HUES48 (cell line): ENCODE measurements at regions not wholly inside any gene's neighbourhood (a gene's known extent, or its start where the extent isn't known, plus 50 kb on each side); places are given as distances from the start of the nearest gene placed in this dataset.
"Not testable (repeated sequence)": the region's sequence is repeated elsewhere in the genome, so short reads cannot be mapped to it uniquely, and the experiment has no call there.

ENCODE experiments used
- H3K27ac ChIP-seq: one replicate; pipeline ENCODE4 v1.7.0; 2013; ENCODE audit warnings: low read depth, low read length, inconsistent platforms
- H3K27me3 ChIP-seq: 2 replicates; pipeline ENCODE4 v1.6.1; 2013; ENCODE audit warnings: mild to moderate bottlenecking, low read length; ENCODE audit not compliant: control insufficient read depth, insufficient read depth
- H3K36me3 ChIP-seq: 2 replicates; pipeline ENCODE4 v1.6.1; 2013; ENCODE audit warnings: low read length; ENCODE audit not compliant: control insufficient read depth, insufficient read depth
- H3K4me1 ChIP-seq: 2 replicates; pipeline ENCODE4 v1.6.1; 2013; ENCODE audit warnings: mild to moderate bottlenecking, low read length; ENCODE audit not compliant: control insufficient read depth, insufficient read depth
- H3K4me3 ChIP-seq: 2 replicates; pipeline ENCODE4 v1.5.1; 2013; ENCODE audit warnings: mild to moderate bottlenecking, low read depth, low read length
- H3K9ac ChIP-seq: 2 replicates; pipeline ENCODE4 v1.6.1; 2013; ENCODE audit warnings: mild to moderate bottlenecking, low read depth, low read length, moderate library complexity
- H3K9me3 ChIP-seq: 2 replicates; pipeline ENCODE4 v1.6.1; 2013; ENCODE audit warnings: low read length; ENCODE audit not compliant: control insufficient read depth, insufficient read depth

- Histone ChIP-seq H3K36me3 (no peaks in the 10 kb centered on the region), H3K4me3 (no peak overlapping the region), H3K27ac (no peak overlapping the region), H3K4me1 (no peaks in the 10 kb centered on the region), H3K27me3 (no peaks in the 10 kb centered on the region), H3K9ac (no peak overlapping the region), H3K9me3 (no peaks in the 10 kb centered on the region; the same call in 1 of the 2 replicates)
Measured at GRCh38 chr4:37555322-37555721, 130.9 kb downstream of the RELL1 start.

- not testable (repeated sequence) for H3K36me3 ChIP-seq, H3K4me3 ChIP-seq, H3K4me1 ChIP-seq, H3K27me3 ChIP-seq, H3K9ac ChIP-seq, H3K27ac ChIP-seq, H3K9me3 ChIP-seq
Measured at GRCh38 chr4:37549866-37550265, 136.3 kb downstream of the RELL1 start.

GRCh38 chr4:37549041-37549440 lies 137.1 kb downstream of the RELL1 start:
- H3K27ac ChIP-seq: no peak overlapping the region
- no peak overlapping the region for H3K9ac ChIP-seq
- no peaks in the 10 kb centered on the region for H3K27me3 ChIP-seq
- no peak overlapping the region for H3K4me3 ChIP-seq
- no peaks in the 10 kb centered on the region for H3K4me1 ChIP-seq
- H3K36me3 ChIP-seq: no peaks in the 10 kb centered on the region
- no peaks in the 10 kb centered on the region; the same call in 1 of the 2 replicates for H3K9me3 ChIP-seq

- Histone ChIP-seq H3K36me3 (no peaks in the 10 kb centered on the region), H3K9ac (no peak overlapping the region), H3K27me3 (no peaks in the 10 kb centered on the region), H3K27ac (no peak overlapping the region), H3K9me3 (no peaks in the 10 kb centered on the region), H3K4me3 (no peak overlapping the region), H3K4me1 (no peaks in the 10 kb centered on the region)
Measured at GRCh38 chr4:37546586-37546985, 139.6 kb downstream of the RELL1 start.

GRCh38 chr4:37542706-37543105 lies 143.5 kb downstream of the RELL1 start:
- Histone ChIP-seq H3K27ac (no peak overlapping the region), H3K9me3 (no peaks in the 10 kb centered on the region), H3K27me3 (no peaks in the 10 kb centered on the region), H3K4me3 (no peak overlapping the region), H3K4me1 (peaks cover 24% of the 10 kb centered on the region), H3K9ac (no peak overlapping the region), H3K36me3 (no peaks in the 10 kb centered on the region)

GRCh38 chr4:37541956-37542355 lies 144.2 kb downstream of the RELL1 start:
- Histone ChIP-seq H3K9me3 (no peaks in the 10 kb centered on the region), H3K27ac (no peak overlapping the region), H3K4me3 (no peak overlapping the region), H3K36me3 (no peaks in the 10 kb centered on the region), H3K4me1 (peaks cover 24% of the 10 kb centered on the region), H3K27me3 (no peaks in the 10 kb centered on the region), H3K9ac (no peak overlapping the region)

GRCh38 chr4:37540486-37540885 lies 145.7 kb downstream of the RELL1 start:
- H3K4me3 ChIP-seq: 0 out of 2 replicates have a peak overlapping the region, but pooled peaks have one; percentile 10
- H3K9me3 ChIP-seq: no peaks in the 10 kb centered on the region
- H3K27ac ChIP-seq: peak overlapping the region; percentile 82
- peaks cover 24% of the 10 kb centered on the region for H3K4me1 ChIP-seq
- H3K36me3 ChIP-seq: no peaks in the 10 kb centered on the region
- H3K27me3 ChIP-seq: no peaks in the 10 kb centered on the region
- H3K9ac ChIP-seq: no peak overlapping the region

- Histone ChIP-seq H3K4me3 (no peak overlapping the region), H3K36me3 (no peaks in the 10 kb centered on the region)
Measured at GRCh38 chr4:37538931-37539330, 147.2 kb downstream of the RELL1 start.

GRCh38 chr4:37537484-37537883 lies 148.7 kb downstream of the RELL1 start:
- H3K9me3 ChIP-seq: no peaks in the 10 kb centered on the region
- no peak overlapping the region for H3K4me3 ChIP-seq
- H3K36me3 ChIP-seq: no peaks in the 10 kb centered on the region
- H3K27me3 ChIP-seq: no peaks in the 10 kb centered on the region
- peaks cover 24% of the 10 kb centered on the region for H3K4me1 ChIP-seq
- no peak overlapping the region for H3K9ac ChIP-seq
- H3K27ac ChIP-seq: no peak overlapping the region

More at GRCh38 chr4:37538931-37539330, 147.2 kb downstream of the RELL1 start:
- no peaks in the 10 kb centered on the region for H3K9me3 ChIP-seq
- H3K27me3 ChIP-seq: no peaks in the 10 kb centered on the region
- no peak overlapping the region for H3K27ac ChIP-seq
- no peak overlapping the region for H3K9ac ChIP-seq
- H3K4me1 ChIP-seq: peaks cover 24% of the 10 kb centered on the region

- Histone ChIP-seq H3K9ac (no peak overlapping the region), H3K27ac (no peak overlapping the region), H3K9me3 (no peaks in the 10 kb centered on the region), H3K27me3 (no peaks in the 10 kb centered on the region), H3K4me1 (peaks cover 18% of the 10 kb centered on the region), H3K36me3 (no peaks in the 10 kb centered on the region), H3K4me3 (no peak overlapping the region)
Measured at GRCh38 chr4:37535872-37536271, 150.3 kb downstream of the RELL1 start.

GRCh38 chr4:37533286-37534033 lies 152.7 kb downstream of the RELL1 start:
- Histone ChIP-seq H3K36me3 (no peaks in the 10 kb centered on the region), H3K27me3 (no peaks in the 10 kb centered on the region), H3K4me1 (no peaks in the 10 kb centered on the region), H3K9ac (no peak overlapping the region), H3K4me3 (no peak overlapping the region), H3K9me3 (no peaks in the 10 kb centered on the region), H3K27ac (no peak overlapping the region)
